GM18505 (cell line): ENCODE measurements at regions not wholly inside any gene's neighbourhood (a gene's known extent, or its start where the extent isn't known, plus 50 kb on each side); places are given as distances from the start of the nearest gene placed in this dataset.

Experiments
- ATAC-seq: cut with Tn5 transposase; IDR thresholded peaks from one replicate; pipeline ENCODE4 v1.9.1; 2021; ENCODE audit not compliant: unreplicated experiment
- POLR2A ChIP-seq: IDR thresholded peaks from 4 replicates; pipeline ENCODE4 v1.6.1; 2011; ENCODE audit warnings: borderline replicate concordance; ENCODE audit not compliant: insufficient read depth, insufficient read length; ENCODE audit errors: extremely low read depth

DNA sequence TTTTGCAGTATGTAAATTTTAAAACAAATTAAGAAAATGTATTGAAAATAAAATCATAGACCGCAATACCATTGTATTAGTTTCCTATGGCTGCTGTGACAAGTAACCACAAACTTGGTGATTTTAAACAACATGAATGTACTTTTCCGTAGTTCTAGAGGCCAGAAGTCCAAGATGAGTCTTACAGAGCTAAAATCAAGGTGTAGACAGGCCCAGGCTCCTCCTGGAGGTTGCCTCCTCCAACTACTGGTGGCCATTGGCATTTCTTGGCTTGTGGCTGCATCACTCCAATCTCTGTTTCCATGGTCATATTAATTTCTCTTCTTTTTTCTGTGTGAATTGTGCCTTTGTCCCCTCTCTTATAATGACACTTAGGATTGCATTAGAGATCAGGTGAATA, 59.2 kb upstream of the ETAA1 start:
- ATAC-seq: no peak
- TF ChIP-seq POLR2A: no peak

DNA sequence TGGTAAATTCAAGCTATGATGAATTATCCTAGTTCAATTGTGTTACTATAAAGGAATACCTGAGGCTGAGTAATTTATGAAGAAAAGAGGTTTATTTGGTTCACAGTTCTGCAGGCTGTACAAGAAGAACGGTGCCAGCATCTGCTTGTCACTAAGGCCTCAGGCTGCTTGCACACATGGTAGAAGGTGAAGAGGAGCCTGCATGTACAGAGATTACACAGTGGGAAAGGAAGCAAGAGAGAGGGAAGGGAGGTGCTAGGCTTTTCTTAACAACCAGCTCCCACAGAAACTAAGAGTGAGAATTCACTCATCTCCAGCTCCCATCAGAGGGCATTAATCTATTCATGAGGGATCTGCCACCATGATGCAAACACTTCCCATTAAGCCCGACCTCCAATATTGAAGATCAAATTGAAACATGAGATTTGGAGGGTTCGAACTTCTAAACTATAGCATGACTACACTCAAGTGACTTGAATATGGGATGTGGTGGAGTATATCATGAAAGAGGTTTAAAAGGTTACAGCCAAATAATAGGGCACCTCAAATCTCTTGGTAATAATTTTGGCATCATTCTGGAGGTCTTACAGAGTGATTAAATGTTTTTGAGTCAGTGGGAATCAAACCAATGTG, 58.4 kb upstream of the ETAA1 start:
- ATAC-seq: no peak
- TF ChIP-seq POLR2A: no peak

DNA sequence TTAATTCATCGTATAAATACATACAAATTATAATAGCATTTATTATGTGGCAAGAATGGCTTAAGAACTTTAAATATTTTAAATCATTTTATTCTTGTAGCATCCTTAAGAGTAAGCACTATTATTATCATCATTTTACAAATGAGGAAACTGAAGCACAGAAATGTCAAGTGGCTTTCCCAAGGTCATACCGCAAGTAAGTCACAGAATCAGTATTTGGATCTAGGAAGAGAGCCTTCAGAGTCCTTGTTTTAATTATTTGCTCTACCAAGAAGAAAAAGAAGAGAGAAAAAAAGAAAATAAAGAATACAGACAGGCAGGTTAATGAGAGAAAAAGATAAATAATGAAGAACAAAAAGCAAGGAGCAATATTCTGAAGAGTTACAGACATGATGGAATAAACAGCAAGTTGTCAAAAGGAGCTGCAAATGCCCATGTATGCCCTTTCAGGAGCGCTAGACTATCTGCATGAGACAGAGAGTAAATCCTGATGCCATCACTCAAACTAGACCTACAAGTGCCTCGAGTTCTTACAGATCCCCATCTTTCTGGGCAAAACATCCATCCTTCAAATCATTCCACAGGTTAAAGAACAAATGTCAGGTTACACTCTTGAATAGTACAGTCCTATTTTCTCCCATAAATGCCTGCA, 57.8 kb upstream of the ETAA1 start:
- TF ChIP-seq POLR2A: no peak
- no peak for ATAC-seq

DNA sequence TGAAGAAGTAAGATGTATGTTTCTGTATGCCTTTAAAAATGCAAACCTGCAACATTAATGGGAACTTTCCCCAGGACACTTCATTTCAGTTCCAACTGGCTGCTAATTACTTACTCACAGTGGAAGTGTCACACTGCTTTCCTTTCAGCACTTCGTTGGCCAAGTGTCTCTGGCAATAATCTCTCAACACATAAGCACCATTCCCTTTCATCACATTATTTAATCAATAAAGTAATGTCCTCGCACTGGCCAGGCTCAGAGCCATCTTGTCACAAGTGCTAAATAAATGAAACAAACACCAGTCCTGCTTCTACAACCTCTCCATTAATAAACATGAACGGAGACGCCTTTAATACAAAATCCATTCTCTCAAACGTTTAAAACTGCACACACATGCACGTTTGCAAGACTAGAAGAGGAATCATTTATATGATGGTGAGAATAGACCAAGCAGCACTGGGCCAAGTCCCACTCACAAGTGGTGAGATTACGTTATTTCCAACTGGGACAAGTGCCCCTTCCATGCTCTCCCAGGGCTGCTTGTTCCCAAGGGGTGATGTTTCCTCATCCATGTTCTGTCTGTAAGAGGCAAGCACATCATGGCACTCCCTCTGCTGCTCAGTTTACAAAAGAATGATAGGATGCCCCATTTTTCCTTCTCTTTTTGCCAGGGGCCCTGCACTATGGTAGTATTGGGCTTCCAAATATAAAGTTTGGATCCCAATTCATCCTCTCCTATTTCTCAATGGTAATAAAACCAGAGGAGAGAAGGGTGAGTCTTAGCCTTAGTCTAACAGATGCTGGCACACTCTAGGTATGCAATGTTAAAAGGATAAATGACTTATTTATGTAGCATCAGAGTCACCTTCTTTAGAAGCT, 56.8 kb upstream of the ETAA1 start:
- no peak for TF ChIP-seq POLR2A
- ATAC-seq: no peak

DNA sequence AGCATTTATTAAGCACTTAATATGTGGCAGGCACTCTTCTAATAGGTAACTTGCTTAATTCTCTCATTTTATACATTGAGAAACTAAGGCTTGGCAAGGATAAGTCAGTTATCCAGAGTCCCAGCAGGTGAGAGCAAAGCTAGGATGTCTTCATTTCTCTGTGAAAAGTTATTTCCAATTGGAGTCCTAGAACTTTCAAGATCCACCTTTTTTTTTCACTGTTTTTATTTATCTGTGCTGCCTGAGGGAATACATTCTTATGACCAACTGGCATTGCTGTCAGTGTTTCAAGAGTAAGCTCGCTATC, 56.2 kb upstream of the ETAA1 start:
- ATAC-seq: no peak
- TF ChIP-seq POLR2A: no peak

DNA sequence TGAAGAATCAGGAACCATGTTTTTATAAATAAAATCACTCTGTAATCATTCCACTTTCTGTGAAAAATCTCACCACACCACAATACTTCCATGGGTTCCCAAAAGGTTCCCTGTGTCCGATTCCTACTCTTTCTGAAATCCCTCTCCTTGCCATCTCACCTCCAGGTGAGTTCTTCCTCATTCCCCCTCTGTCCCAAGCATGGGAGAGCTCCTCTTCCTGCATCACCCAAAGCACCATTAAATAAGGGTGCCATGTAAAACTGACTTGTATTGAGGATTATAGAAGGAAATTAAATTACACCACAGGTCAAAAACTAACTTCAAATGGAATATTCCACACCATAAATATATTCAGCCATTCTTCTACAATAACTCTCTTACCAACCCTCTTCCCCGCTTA, 55.8 kb upstream of the ETAA1 start:
- no peak for TF ChIP-seq POLR2A
- no peak for ATAC-seq

DNA sequence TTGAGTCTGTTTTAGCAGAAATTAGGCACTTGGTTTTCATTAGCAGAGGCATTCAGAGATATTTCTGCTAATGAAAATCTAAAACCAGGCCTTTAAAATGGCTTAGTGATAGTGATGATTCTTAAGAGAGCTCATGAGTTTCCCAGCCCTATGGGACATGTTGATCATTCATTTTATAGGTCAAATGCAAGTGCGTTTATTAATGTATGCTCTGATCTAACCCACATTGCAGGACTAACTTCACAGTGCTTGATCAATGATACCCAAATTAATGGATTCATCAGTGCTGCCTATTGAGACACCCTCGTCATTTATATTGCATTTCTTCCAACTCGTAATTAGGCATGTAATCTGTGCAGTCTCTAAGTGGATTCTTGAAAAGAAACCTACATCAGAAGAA, 54.7 kb upstream of the ETAA1 start:
- TF ChIP-seq POLR2A: no peak
- ATAC-seq: no peak

DNA sequence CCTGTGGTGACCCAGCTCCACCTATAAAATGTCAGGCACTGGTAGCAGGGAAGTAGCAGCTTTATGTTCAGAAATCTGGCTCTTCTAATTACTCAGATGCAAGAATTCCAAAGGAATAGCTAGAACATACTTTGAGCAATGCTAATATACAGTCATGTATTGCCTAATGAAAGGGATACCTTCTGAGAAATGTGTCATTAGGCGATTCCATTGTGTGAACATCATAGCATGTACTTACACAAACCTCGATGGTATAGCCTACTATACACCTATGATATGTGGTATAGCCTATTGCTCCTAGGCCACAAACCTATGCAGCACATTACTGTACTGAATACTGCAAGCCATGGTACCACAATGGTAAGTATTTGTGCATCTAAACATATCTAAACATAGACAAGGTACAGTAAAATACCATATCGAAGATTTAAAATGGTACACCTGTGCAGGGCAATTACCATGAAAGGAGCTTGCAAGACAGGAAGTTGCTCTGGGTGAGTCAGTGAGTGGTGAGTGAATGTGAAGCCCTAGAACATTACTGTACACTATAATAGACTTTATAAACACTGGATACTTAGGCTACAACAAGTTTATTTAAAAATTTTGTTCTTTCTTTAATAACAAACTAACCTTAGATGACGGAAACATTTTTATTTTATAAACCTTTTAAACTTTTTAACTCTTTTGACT, 50.3 kb upstream of the ETAA1 start:
- ATAC-seq: no peak
- TF ChIP-seq POLR2A: no peak
